ENCODE measurements at regions not wholly inside any gene's neighbourhood (a gene's known extent, or its start where the extent isn't known, plus 50 kb on each side); places are given as distances from the start of the nearest gene placed in this dataset.

DNA sequence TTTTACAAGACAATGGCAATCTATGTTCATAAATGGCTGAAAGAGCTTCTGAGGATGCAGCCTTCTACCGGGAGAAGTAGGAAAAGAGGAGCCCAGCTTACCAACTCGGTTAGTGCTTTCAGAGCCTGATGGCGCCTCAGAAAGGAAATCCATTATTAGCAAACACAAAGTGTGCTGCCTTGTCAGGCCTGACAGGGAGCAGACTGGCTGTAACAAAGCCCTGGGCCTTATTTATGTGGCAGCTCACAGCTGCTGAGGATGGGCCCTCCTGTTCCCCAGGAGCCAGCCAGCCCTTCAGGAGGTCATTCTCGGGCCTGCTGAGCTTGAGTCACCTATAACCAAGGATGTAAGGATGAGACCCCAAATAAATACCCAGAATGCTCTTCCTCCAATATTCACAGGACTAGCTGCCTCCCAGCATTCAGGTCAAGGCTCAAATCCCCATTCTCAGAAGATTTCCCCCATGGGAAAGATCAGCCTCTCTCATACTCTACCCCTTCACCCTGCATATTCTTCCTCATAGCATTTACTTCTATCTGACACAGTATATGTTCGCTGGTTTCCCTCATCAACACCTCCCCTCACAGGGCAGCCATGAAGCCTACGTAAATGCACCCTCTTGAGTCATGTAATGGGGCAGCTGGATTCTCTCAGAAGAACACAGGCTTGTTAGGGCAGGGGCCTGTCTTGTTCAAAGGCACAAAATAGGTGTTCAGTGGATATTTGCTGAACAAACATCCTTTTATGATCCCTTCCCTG, 227.0 kb upstream of the RASGEF1B start:
- no peak overlapping the region for H3K23ac ChIP-seq (ENCODE audit: insufficient read length)
- no peak overlapping the region for H3K56ac ChIP-seq (replicated peaks; ENCODE audit: insufficient read length, low read depth, low read length)
- no peaks in the 10 kb centered on the region for H3K36me3 ChIP-seq (ENCODE audit: control insufficient read depth in 2 of 4, insufficient read depth in 4 of 4, low read length in 3 of 4)
- no peak overlapping the region for H3K14ac ChIP-seq (ENCODE audit: insufficient read length)
- no peak overlapping the region for H2BK20ac ChIP-seq (ENCODE audit: low read length)
- no peak overlapping the region for H3K18ac ChIP-seq (ENCODE audit: extremely low read depth, low read length)
- H2AFZ ChIP-seq (ENCODE audit: low read length) = peak overlapping the region; percentile 48; the same call in 1 of the 2 replicates
- no peaks in the 10 kb centered on the region for H3K27me3 ChIP-seq (replicated peaks in 1 of 4; ENCODE audit: control insufficient read depth in 3 of 4, extremely low read depth in 1 of 4, insufficient read depth in 3 of 4, low read length in 3 of 4)
- no peak overlapping the region for H4K8ac ChIP-seq (ENCODE audit: extremely low read depth, insufficient read depth, low read length)
- H2BK120ac ChIP-seq (replicated peaks; ENCODE audit: low read depth, low read length) = no peak overlapping the region
- H3K4me3 ChIP-seq (ENCODE audit: extremely low read depth in 1 of 4, insufficient read depth in 2 of 4, low read depth in 3 of 4, low read length in 4 of 4) = no peak overlapping the region
- H3K4ac ChIP-seq (replicated peaks; ENCODE audit: insufficient read length, low read depth, low read length) = no peak overlapping the region
- no peak overlapping the region for H2BK5ac ChIP-seq (ENCODE audit: low read depth, low read length)
- H3K79me2 ChIP-seq (ENCODE audit: control insufficient read depth in 1 of 2, insufficient read depth in 2 of 2, low read length in 2 of 2) = no peaks in the 10 kb centered on the region
- H3K4me1 ChIP-seq (replicated peaks in 1 of 4; ENCODE audit: control insufficient read depth in 3 of 4, insufficient read depth in 4 of 4, low read length in 3 of 4) = no peaks in the 10 kb centered on the region
- no peak overlapping the region for H3K4me2 ChIP-seq (ENCODE audit: insufficient read depth in 1 of 2, low read depth in 2 of 2, low read length in 2 of 2)
- CTCF ChIA-PET (ENCODE audit: partially characterized antibody) = interaction anchor here (0.8 to 2.9 kb wide), 3 partner anchors 10 to 228 kb away, joined by 3 to 15 read pairs (median 7); partner anchors contain the start of gene RASGEF1B
- DNase-seq (ENCODE audit: low read depth in 1 of 2, low spot score in 2 of 2) (no peak), FAIRE-seq (no peak)
- no peak overlapping the region for H2BK12ac ChIP-seq (ENCODE audit: low read depth, low read length)
- H3K27ac ChIP-seq (ENCODE audit: low read depth, low read length) = no peak overlapping the region
- no peaks in the 10 kb centered on the region for H3K23me2 ChIP-seq (ENCODE audit: low read depth, low read length)
- H3K9me3 ChIP-seq (ENCODE audit: insufficient read depth in 2 of 2, low read depth in 1 of 2, low read length in 1 of 2) = no peaks in the 10 kb centered on the region
- no peaks in the 10 kb centered on the region for H3K79me1 ChIP-seq (ENCODE audit: low read depth, low read length)
- H2BK15ac ChIP-seq (ENCODE audit: low read length) = no peak overlapping the region
- no peak overlapping the region for H2AK5ac ChIP-seq (ENCODE audit: low read depth, low read length)
- POLR2A ChIA-PET (ENCODE audit: partially characterized antibody) = no interaction called here
- H4K5ac ChIP-seq (ENCODE audit: insufficient read length, low read depth, low read length) = no peak overlapping the region
- 77% methylated on average over 6 of the region's 6 CpGs; no CpG with 5 or more reads in 1 of the 2 experiments for WGBS, 2 experiments (ENCODE audit: extremely low coverage in 1 of 2, insufficient coverage in 1 of 2, insufficient read length in 1 of 2, insufficient replicate concordance in 2 of 2, low coverage in 1 of 2, low lambda C conversion rate in 2 of 2, missing lambda C conversion rate in 1 of 2)
- no peaks in the 10 kb centered on the region for H4K20me1 ChIP-seq (replicated peaks in 1 of 2; ENCODE audit: control insufficient read depth in 1 of 2, insufficient read depth in 2 of 2, low read length in 2 of 2)
- H4K91ac ChIP-seq (replicated peaks; ENCODE audit: insufficient read length, low read length) = no peak overlapping the region
- H3K9ac ChIP-seq (replicated peaks in 1 of 4; ENCODE audit: extremely low read depth in 1 of 4, low read depth in 3 of 4, low read length in 3 of 4) = no peak overlapping the region
- no peak for TF ChIP-seq NRF1 (IDR thresholded peaks at IDR 0.05; ENCODE audit: low read depth, low read length)
- TF ChIP-seq KDM5A (IDR thresholded peaks at IDR 0.05; ENCODE audit: low read length) = no peak
- no peak for TF ChIP-seq CBX8 (IDR thresholded peaks at IDR 0.05; ENCODE audit: borderline replicate concordance, low read depth, low read length)
- TF ChIP-seq SP4 (IDR thresholded peaks at IDR 0.05; ENCODE audit: low read length) = no peak
- no peak for TF ChIP-seq KDM1A (IDR thresholded peaks at IDR 0.05; ENCODE audit: borderline replicate concordance, low read length)
- TF ChIP-seq RXRA (IDR thresholded peaks at IDR 0.05; ENCODE audit: insufficient read depth, low read depth, low read length) = no peak
- TF ChIP-seq CHD2 (IDR thresholded peaks at IDR 0.05; ENCODE audit: low read length) = no peak
- TF ChIP-seq CEBPB (IDR thresholded peaks at IDR 0.05; ENCODE audit: low read depth, low read length) = no peak
- no peak for TF ChIP-seq RFX5 (IDR thresholded peaks at IDR 0.05; ENCODE audit: borderline replicate concordance, low read depth, low read length)
- no peak for TF ChIP-seq RBBP5 (IDR thresholded peaks at IDR 0.05; ENCODE audit: borderline replicate concordance, low read depth, low read length)
- no peak for TF ChIP-seq CTBP2 (IDR thresholded peaks at IDR 0.05; ENCODE audit: borderline replicate concordance, insufficient read depth, insufficient read length, low read length)
- no peak for TF ChIP-seq SAP30 (IDR thresholded peaks at IDR 0.05; ENCODE audit: insufficient read depth, insufficient replicate concordance, low read length)
- no peak for TF ChIP-seq ASH2L (IDR thresholded peaks at IDR 0.05; ENCODE audit: low read length)
- no peak for TF ChIP-seq SRF (IDR thresholded peaks at IDR 0.05; ENCODE audit: low read depth, low read length)

Data from H1 (cell line).